ENCODE measurements at regions not wholly inside any gene's neighbourhood (a gene's known extent, or its start where the extent isn't known, plus 50 kb on each side); places are given as distances from the start of the nearest gene placed in this dataset.

- TF ChIP-seq CTCF (IDR thresholded peaks at IDR 0.05), result no peak
- TF ChIP-seq EP300 (IDR thresholded peaks at IDR 0.05), result no peak
- TF ChIP-seq POLR2AphosphoS5 (IDR thresholded peaks at IDR 0.05), result no peak
Observed at GRCh38 chr6:97465877-97466561, 183.0 kb upstream of the MMS22L start.

All from sigmoid colon (tissue), 4 donors.